GM19452 (cell line): ENCODE measurements at regions not wholly inside any gene's neighbourhood (a gene's known extent, or its start where the extent isn't known, plus 50 kb on each side); places are given as distances from the start of the nearest gene placed in this dataset.

Experiments
- ATAC-seq: cut with Tn5 transposase; IDR thresholded peaks from one replicate; pipeline ENCODE4 v1.9.1; 2021; ENCODE audit not compliant: unreplicated experiment

GRCh38 chr9:103900466-103900865 lies 193.6 kb upstream of the SMC2 start:
- no peak for ATAC-seq

- no peak for ATAC-seq
These were observed 191.8 kb upstream of the SMC2 start for GRCh38 chr9:103902263-103902662.

GRCh38 chr9:103904242-103904641 lies 189.9 kb upstream of the SMC2 start:
- ATAC-seq, result no peak

GRCh38 chr9:103913899-103914298 lies 180.2 kb upstream of the SMC2 start:
- ATAC-seq, result no peak

- no peak for ATAC-seq
These were observed 174.4 kb upstream of the SMC2 start for GRCh38 chr9:103919605-103920209.

GRCh38 chr9:103928442-103928841 lies 165.7 kb upstream of the SMC2 start:
- ATAC-seq, result no peak

- ATAC-seq, result no peak
These were observed 153.0 kb upstream of the SMC2 start for GRCh38 chr9:103941104-103941503.

GRCh38 chr9:103942200-103942599 lies 151.9 kb upstream of the SMC2 start:
- ATAC-seq, result no peak

- ATAC-seq, result no peak
These were observed 151.5 kb upstream of the SMC2 start for GRCh38 chr9:103942651-103943050.

- no peak for ATAC-seq
These were observed 145.0 kb upstream of the SMC2 start for GRCh38 chr9:103949096-103949495.

- ATAC-seq, result no peak
These were observed 116.9 kb upstream of the SMC2 start for GRCh38 chr9:103977163-103977562.

- ATAC-seq, result no peak
These were observed 115.7 kb upstream of the SMC2 start for GRCh38 chr9:103978396-103978795.

GRCh38 chr9:103981912-103982311 lies 112.2 kb upstream of the SMC2 start:
- no peak for ATAC-seq

GRCh38 chr9:103985077-103985476 lies 109.0 kb upstream of the SMC2 start:
- no peak for ATAC-seq

GRCh38 chr9:103988821-103989220 lies 105.3 kb upstream of the SMC2 start:
- ATAC-seq, result no peak

- ATAC-seq, result no peak
These were observed 103.8 kb upstream of the SMC2 start for GRCh38 chr9:103990311-103990710.

GRCh38 chr9:103991001-103991400 lies 103.1 kb upstream of the SMC2 start:
- no peak for ATAC-seq

- no peak for ATAC-seq
These were observed 102.4 kb upstream of the SMC2 start for GRCh38 chr9:103991698-103992097.

- no peak for ATAC-seq
These were observed 101.0 kb upstream of the SMC2 start for GRCh38 chr9:103992938-103993579.

GRCh38 chr9:103997856-103998370 lies 96.2 kb upstream of the SMC2 start:
- no peak for ATAC-seq

GRCh38 chr9:103999375-104000062 lies 94.6 kb upstream of the SMC2 start:
- no peak for ATAC-seq

- no peak for ATAC-seq
These were observed 84.3 kb upstream of the SMC2 start for GRCh38 chr9:104009826-104010225.
